ENCODE measurements at regions not wholly inside any gene's neighbourhood (a gene's known extent, or its start where the extent isn't known, plus 50 kb on each side); places are given as distances from the start of the nearest gene placed in this dataset.
"Not testable (repeated sequence)": the region's sequence is repeated elsewhere in the genome, so short reads cannot be mapped to it uniquely, and the experiment has no call there.

DNA sequence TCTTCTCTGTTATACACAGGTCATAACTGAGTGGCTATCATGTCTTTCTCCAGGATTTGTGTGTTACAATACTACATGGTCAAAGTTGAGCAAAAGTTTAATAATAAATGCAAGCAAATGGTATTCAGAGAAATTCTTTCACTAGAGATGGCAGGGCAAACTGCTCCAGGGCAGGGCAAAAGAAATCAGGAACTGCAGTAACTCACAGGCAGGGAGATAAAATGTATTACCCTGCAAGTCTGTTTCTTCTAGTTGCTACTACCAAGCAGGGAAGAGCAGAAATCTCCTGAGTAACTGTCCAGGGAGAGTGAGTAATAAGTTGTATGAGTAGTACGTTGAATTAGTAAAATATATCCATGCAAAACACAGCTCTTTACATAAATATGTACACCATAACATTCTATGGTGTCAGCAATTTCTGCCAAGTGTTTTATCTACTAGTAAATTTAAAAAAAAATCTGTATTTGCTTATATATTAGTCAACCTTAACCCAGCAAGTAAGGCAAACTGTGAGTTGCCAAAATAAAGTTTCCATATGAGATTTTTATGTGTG is 404.1 kb downstream of the ZEB2 start:
- DNase-seq: no peak

DNA sequence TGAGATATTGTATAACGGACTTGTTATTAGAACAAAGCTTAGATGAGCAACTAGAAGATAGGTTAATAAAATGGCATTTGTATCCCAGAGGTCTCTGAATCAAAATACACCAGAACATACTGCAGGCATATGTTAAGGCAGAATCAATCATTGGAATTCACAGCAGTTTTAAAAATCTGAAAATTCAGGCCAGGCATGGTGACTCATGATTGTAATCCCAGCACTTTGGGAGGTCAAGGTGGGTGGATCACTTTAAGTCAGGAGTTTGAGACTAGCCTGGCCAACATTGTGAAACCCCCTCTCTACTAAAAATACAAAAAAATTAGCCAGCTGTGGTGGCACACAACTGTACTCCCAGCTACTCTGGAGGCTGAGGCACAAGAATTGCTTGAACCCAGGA is 405.2 kb downstream of the ZEB2 start:
- DNase-seq: no peak

DNA sequence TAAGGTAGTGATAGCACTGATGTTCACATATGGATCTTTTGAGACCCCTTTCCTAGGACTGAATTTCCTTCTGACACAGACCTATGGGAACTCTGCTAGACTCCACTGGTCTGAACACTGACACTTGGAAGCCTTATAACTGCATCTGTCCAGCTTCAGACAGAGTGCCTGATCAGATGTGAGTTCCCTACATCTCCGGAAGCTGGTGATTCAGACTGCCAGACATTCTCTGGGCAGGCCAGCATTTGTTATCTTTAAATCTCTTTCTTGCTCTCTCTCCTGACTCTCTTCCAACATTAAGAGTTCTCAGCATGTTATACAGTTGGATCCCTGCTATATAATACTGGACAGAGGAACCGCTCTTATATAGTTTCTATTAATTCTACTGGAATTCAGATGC is 408.5 kb downstream of the ZEB2 start:
- no peak for DNase-seq

DNA sequence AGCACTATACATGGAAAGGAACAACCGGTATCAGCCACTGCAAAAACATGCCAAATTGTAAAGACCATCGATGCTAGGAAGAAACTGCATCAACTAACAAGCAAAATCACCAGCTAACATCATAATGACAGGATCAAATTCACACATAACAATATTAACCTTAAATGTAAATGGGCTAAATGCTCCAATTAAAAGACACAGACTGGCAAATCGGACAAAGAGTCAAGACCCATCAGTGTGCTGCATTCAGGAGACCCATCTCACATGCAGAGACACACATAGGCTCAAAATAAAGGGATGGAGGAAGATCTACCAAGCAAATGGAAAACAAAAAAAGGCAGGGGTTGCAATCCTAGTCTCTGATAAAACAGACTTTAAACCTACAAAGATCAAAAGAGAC is 413.8 kb downstream of the ZEB2 start:
- DNase-seq: not testable (repeated sequence)

DNA sequence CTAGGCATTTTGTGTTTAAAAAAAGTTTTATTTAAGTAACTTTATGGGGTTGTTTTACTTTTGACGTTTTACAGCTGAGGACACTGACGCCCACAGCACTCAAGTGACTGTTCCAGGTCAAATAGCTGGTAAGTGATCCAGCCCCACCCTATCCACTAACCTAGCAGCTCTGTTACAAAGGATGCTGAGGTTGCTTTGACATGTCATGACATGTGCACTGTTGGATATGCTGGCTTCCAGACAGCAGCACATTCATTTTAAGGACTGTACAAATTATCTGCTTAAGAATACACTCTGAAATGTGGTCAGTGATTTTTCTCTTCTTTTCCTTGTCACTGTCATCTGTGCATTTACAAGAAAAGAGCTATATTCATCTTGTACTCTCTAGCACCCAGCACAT is 417.5 kb downstream of the ZEB2 start:
- DNase-seq: no peak

DNA sequence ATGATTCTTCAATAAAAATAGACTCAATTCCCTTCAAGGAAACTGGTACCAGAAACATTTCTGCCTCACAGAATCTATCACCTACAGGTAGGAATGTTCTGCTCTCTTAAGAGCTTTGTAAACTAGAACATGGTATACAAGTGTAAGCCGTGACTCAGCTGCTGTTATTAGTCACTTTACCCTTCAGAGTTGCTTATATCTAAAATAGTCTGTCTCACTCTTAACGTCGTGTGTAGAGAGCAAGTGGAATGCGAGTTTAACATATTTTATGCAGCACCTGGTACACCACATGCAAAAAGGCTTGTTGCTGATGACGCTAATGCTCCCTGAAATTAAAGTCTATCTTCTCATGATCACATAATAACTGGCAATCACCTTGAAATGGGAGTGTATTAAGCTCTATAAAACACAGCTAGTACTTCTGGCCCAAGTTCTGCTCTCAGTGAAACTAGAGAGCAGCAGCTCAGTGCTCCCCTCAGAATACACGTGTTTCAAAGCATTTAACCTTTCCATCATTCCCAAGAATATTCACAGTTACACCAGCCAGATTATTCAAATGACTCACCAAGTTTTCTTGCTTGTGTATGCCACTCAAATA is 420.0 kb downstream of the ZEB2 start:
- DNase-seq: no peak

DNA sequence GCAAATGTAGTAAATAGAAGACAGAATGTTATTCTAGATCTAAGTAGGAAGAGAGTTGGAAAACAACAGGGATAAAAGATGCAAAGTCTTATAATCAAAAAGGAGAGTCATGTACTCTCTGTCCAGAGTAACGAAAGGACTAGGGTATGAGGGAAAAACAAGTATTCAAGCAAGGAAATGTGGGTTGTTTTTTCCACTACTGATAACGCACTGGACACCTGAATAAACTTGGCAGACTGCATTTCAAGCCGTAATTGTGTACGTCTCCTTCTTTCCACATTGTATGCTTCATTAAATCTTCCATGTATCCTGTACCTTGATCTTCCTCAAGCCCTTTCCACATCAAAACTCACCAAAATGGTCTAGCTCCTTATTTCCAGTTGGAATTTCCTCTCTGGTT is 420.6 kb downstream of the ZEB2 start:
- no peak for DNase-seq

DNA sequence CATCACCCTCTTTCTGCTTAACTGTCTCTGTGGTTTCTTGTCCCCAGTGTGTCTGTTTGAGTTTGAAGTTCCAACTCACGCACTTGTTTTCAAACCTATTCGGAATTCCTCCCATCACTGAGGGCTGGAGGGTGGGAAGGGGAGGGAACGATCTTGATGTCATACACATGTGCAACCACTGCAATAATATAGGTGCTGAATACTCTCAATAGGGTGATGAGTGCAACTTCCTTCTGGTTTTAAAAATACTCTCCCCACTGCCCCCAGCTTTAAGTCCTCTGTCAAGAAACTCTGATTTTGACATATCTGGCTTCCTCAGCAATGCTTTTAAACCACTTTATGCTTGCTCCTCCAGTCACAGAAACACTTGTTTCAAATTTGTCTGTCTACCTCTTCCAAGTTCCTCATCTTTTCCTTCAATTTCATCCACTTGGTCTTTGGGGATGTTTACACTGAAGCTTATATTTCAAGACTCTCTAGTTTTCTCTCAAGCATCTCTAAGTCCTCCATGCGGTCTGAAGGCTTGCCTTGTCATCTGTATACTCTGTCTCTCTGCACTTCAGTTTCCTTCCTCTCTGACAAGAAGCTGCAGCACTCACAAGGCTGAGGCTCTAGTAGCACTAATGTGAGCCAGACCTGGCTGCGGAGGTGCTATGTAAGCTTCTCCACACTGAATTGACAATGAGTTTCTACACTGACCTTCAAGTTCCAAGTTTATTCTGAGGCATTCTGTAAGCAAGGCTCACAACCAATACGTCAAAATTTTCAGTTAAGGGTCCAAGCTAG is 422.3 kb downstream of the ZEB2 start:
- no peak for DNase-seq

DNA sequence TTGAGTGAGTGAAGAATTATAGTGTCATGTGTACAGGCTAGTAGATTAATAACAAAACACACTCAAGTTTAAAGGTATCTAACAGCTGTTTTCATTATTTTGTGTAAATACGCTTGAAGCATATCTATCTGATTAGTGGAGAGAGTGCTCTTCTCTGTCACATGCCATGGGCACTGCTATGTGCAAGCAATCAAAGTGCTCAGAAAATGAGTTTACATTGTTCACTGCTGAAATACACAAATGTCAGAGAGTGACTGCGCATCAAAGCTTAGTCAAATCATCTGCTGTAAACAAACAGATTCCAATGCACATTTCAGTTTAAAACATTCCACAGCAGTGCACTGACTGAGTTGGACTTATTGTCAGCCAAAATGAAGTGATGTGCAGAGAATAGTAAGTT is 423.4 kb downstream of the ZEB2 start:
- DNase-seq: no peak

DNA sequence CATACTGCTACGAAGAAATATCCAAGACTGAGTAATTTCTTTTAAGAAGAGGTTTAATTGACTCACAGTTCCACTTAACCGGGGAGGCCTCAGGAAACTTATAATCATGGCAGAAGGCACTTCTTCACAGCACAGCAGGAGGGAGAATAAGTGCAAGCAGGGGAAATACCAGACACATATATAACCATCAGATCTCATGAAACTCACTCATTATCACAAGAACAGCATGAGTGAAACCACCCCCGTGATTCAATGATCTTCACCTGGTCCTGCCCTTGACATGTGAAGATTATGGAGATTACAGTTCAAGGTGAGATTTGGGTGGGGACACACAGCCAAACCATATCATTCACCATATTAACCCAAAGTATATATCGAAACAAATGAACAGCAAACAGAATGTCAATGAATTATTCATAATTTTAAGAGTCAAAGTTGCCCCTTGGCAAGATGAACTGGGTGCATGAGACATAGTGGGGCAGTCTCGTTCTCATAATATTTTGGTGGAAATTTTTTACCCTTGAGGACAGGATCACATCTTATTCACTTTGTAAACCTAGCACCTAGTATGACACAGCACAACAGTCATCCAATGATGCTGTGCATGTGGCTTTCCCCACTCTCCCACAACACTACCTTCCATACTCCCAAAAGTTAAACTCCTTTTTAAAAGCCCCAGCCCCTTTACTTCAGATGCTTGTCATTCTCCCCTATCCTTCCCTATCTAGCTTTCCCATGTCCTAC is 425.3 kb downstream of the ZEB2 start:
- no peak for DNase-seq

DNA sequence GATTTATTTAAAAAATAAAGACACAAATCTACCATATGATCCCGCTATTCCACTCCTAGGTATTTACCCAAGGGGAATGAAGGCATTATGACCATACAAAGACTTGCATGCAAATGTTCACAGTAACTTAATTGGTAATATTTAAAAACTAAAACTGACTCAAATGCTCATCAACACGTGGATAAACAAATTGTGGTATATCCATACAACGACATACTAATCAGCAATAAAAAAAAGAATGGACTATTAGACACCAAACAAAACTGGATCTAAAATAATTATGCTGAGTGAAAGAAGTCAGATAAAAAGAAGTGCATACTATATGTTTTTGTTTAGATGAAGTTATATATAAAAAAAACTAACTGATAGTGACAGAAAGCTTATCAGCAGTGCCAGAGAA is 428.3 kb downstream of the ZEB2 start:
- no peak for DNase-seq

DNA sequence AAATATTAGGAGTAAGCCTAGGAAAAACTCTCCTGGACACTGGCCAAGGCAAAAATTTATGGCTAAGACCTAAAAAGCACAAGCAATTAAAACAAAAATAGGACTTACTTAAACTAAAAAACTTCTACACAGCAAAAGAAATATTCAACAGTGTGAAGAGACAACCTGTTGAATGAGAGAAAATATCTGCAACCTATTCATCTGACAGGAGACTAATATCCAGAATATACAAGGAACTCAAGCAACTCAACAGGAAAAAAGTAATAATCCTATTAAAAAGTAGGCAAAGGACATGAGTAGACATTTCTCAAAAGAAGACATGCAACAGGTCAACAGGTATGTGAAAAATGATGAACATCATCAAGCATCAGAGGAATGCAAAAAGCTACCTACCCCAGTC is 431.1 kb downstream of the ZEB2 start:
- DNase-seq: no peak

DNA sequence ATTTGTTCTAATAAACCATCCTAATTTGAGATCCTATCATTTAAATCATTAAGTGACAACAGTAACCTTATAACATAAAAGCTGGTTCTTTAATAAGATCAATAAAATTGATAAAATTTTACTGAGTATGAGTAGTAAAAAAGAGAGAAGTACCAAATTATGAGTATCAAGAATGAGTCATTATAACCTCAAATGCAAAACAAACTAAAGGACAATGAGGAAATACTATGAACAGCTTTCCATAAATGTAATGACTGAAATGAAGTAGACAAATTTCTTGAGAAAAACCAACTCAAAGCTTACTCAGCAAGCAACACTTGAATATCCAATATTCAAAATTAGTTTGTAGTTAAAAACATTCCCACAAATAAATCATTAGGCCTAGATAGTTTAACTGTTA is 433.0 kb downstream of the ZEB2 start:
- no peak for DNase-seq

DNA sequence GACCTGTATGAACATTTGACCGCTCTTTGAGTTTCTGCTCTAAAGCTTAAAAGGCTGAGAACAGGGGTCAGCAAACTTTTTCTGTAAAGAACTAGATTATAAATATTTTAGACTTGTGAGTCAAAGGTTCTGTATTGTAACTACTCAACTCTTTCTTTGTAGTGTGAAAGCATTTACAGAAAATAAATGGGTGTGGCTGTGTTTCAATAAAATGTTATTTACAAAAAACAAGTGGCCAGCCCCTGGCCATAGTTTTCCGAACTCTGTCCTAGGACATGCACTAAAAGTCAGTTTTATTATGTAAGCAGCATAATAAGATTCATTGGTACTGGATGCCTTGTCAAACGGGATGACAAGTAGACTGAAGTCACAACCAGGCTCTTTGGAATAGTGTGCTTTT is 434.9 kb downstream of the ZEB2 start:
- DNase-seq: no peak

DNA sequence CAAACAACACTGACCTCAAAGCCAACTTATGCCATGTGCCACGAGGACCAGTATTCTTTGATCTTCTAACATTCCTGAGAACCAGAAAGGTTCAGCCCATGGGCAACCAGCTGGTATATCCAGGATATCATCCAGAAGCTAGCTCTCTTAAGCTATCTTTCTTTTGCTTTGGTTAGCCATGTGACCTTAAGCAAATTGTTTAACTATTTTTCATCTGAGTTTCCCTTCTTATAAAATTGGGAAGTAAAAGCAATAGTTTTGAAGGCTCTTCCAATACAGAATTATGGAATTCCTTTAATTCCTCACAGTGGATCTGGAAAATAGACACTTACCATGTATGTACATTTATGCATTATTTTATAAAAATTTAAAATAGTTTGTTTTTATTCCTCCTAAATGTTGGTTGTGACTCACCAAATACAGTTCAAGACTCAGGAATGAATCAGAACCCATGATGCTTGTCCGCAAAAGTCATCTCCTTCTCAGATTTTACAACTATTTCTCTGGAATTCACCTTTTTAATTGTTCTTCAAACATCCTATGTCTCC is 435.7 kb downstream of the ZEB2 start:
- DNase-seq: no peak

DNA sequence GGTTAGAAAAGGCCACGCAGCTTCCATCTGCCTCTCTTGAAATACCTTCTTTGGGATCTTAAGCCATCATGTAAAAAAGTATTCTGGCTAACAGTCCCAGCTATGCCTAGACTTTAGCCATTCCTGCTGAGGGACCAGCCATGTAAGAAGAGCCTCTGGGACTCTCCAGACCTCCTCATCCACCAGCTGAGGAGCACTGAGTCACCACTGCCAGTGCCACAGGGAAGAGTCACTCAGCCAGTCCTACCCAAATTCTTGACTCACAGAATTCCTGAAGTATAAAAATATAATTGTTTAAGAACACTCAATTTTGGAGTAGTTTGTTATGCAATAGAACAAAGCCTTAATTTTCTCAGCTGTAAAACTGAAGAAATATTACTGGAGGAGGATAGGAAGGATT is 436.7 kb downstream of the ZEB2 start:
- no peak for DNase-seq

DNA sequence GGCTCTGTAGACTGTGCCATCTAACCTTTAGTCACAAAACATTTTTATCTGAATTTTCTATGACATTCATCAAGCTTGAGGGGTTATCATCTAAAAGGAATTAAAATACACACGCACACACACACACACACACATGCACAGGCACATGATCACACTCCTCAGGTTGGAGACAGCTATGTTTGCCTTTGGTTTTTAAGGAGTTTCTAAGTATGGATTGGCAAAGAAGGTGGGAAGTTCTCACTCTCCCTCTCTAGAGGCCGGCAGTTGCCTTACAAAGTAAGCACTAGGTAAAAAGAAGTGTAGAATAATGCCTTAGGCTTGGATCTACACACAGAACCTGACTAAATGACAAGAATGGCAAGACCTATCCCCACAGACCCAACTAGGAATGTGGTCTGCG is 437.1 kb downstream of the ZEB2 start:
- no peak for DNase-seq

DNA sequence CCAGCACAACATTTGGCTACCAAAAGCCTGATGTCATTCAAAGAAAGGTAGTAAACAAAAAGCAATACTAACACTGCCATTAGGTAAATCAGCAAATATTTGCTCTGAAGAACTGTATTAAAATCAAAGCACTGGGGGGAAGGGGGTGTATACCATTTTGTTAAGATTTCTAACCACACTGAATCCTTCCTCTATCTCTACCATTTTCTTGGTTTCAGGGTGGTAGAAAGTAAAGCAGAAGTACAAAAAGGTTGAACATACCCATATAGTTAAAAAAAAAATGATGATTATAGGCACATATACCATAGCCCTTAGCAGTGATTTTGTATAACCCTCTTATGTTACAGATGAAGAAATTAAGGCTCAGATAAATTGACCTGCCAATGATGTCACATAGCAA is 437.6 kb downstream of the ZEB2 start:
- no peak for DNase-seq

DNA sequence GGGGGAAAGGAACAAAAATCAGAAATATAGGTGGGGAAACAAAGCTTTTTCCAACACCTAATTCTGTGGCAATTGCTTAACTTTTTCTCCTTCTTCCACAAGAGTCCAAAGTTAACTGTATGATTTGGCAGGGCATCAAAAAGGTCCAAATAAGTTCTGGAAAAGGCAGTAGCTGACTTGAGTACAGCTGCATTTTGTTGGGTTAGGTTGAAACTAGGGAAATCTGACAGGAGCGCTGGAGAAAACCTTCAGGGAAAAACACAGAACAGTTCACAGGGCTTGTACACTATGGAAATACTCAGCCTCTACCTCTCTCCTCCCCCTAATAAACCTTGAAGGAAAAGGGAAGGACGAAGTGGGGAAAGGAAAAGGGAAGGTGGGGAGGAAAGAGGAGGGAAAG is 438.6 kb downstream of the ZEB2 start:
- DNase-seq: no peak

DNA sequence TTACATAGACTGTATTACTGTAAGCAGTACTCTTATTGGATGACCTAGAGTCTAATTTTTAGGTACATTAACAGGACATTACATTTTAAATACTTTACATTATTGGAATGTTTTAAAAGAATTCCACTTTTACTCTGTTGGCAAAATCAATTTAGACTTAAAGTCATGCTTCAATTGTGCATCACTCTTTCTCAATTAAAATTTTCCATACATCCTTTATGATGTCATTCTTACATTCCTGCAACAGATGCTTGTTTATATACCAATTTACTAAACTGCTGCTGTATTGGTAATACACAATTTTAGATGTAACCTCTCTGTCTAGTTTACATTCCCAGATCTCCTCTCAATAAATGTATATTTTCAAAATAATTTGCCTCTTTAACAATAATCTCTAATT is 440.1 kb downstream of the ZEB2 start:
- DNase-seq: no peak

DNA sequence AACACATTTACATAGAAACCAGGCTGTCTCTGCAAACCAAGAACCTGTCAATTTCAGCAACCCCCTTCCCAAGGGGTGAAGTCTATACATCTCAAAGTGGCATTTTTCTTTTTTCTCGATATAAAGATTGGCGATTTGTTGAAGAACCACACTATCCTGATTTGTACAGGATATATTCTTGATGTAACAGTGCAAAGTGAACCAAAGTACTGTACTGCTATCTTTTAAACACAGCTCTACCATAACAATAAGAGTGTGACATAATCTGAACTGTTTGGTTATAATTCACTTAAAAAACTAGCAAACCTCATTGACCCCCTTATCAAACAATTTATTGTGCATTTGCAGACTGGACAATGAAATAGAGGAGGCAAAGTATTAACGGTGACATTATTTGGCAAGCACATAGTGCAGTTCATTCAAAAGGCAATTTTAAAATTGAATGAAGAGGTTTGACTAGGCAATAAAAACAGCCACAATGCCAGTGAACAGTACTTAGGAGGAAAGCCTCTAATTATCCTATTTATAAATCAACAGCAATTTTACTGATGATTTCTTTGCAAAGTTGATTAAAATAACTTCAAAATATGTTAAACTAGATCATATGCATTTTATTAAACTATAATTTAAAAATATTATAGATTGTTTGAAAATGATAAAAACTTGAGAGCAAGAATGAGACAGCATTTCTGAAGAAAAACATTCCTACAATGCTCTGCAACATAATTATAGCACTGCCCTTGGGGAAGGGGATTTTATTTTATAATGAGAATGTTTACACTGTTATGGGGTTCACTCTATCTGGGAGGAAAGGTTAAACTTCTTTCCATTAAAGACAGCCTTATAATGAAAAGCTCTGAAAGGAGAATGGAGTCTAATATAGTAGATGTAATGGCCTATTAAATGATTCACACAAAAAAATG is 440.9 kb downstream of the ZEB2 start:
- DNase-seq: no peak

DNA sequence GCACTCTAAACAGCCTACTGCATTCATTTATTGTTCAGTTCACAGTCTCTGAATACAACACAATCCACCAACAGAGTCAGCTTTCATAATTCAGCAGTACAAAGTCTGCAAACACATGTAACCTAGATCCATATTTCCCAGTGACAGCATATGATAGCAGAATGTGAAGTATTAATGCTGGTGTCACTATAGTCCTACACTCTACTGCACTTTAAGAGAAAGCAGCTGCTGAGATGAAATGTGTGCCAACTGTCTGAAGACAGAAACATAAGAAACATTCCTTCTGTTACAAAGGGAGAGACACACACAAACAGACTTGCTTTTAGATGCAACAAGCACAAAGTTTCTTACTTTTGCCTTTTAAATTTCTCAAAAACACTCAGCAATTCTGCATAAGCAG is 441.8 kb downstream of the ZEB2 start:
- no peak for DNase-seq

DNA sequence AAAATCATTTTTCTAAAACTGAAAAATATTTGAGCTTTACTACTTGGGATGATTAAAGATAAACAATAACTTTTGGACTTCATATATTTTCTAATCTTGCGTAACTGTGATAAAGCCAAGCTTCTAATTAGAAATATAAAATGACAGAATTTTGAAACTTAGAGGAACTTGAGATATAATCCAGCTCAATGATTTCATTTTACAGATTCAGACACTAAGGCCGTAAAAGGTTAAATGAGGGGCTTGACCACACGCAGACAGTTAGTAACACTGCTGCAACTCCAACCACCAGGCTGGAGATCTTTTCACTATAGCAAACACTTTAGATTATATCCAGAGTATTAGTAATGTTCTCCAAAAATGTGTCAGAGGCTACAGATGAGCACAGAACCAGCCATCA is 445.5 kb downstream of the ZEB2 start:
- DNase-seq: no peak

All from stimulated activated CD4-positive, alpha-beta T cell treated with anti-CD3 and anti-CD28 coated beads, Interleukin-2, amount 100 ng/mL, for 48 hours (primary cell).